Keratinocyte (primary cell): ENCODE measurements at regions not wholly inside any gene's neighbourhood (a gene's known extent, or its start where the extent isn't known, plus 50 kb on each side); places are given as distances from the start of the nearest gene placed in this dataset.
A peak's percentile ranks its signal among the peaks of the same experiment; 100 is the strongest.

Source experiments
- DNase-seq: peaks from one replicate; pipeline ENCODE4 v3.0.0-alpha.2; 2011; ENCODE audit warnings: low read depth, missing footprints, low spot score
- FAIRE-seq: peaks from 2 replicates; lab custom pipeline; 2011; peaks lifted over from hg19 to GRCh38; lab: Jason Lieb, UNC
- H2AFZ ChIP-seq: 2 replicates; pipeline ENCODE4 v1.6.0; 2012; ENCODE audit warnings: low read length, control low read depth, inconsistent platforms; ENCODE audit not compliant: control insufficient read depth
- H3K27ac ChIP-seq: 2 replicates; pipeline ENCODE4 v1.5.1; 2011; ENCODE audit warnings: low read length; ENCODE audit not compliant: control insufficient read depth, insufficient read depth
- H3K27me3 ChIP-seq: 3 replicates; pipeline ENCODE4 v1.6.0; 2011; ENCODE audit warnings: low read length; ENCODE audit not compliant: control insufficient read depth, insufficient read depth; ENCODE audit errors: extremely low read depth
- H3K36me3 ChIP-seq, 2 experiments: 2 replicates in 1 of 2; 3 replicates in 1 of 2; pipeline ENCODE4 v1.5.1; 2011; ENCODE audit warnings: low read length in 2 of 2, mild to moderate bottlenecking in 1 of 2; ENCODE audit not compliant: control insufficient read depth in 2 of 2, insufficient read depth in 2 of 2; ENCODE audit errors: extremely low read depth in 1 of 2
- H3K4me1 ChIP-seq: 3 replicates; pipeline ENCODE4 v1.5.1; 2011; ENCODE audit warnings: low read length; ENCODE audit not compliant: control insufficient read depth, insufficient read depth; ENCODE audit errors: extremely low read depth
- H3K4me2 ChIP-seq: 3 replicates; pipeline ENCODE4 v1.6.0; 2011; ENCODE audit warnings: low read depth, low read length; ENCODE audit not compliant: control insufficient read depth, insufficient read depth; ENCODE audit errors: extremely low read depth
- H3K4me3 ChIP-seq, 3 experiments: fragments of 200-600 bp in 1 of 3; sonication (generic) in 1 of 3; 2 replicates in 2 of 3; 3 replicates in 1 of 3; pipeline ENCODE4 v1.5.1; 2011 to 2016; ENCODE audit warnings: low read length in 3 of 3, mild to moderate bottlenecking in 3 of 3, control low read depth in 2 of 3, inconsistent platforms in 1 of 3, low read depth in 1 of 3, mixed read lengths in 1 of 3, mixed run types in 1 of 3, moderate library complexity in 1 of 3; ENCODE audit not compliant: control insufficient read depth in 2 of 3, insufficient read depth in 2 of 3; ENCODE audit errors: extremely low read depth in 1 of 3
- H3K79me2 ChIP-seq: 2 replicates; pipeline ENCODE4 v1.6.0; 2012; ENCODE audit warnings: low read length; ENCODE audit not compliant: control insufficient read depth, insufficient read depth
- H3K9ac ChIP-seq: 3 replicates; pipeline ENCODE4 v1.6.0; 2011; ENCODE audit warnings: low read length; ENCODE audit not compliant: control insufficient read depth, insufficient read depth; ENCODE audit errors: extremely low read depth
- H3K9me1 ChIP-seq: 3 replicates; pipeline ENCODE4 v1.6.0; 2011; ENCODE audit warnings: low read length; ENCODE audit not compliant: control insufficient read depth, insufficient read depth; ENCODE audit errors: extremely low read depth
- H3K9me3 ChIP-seq: 2 replicates; pipeline ENCODE4 v1.5.1; 2012; ENCODE audit warnings: low read depth, low read length; ENCODE audit not compliant: control insufficient read depth
- H4K20me1 ChIP-seq: 3 replicates; pipeline ENCODE4 v1.6.0; 2011; ENCODE audit warnings: low read length; ENCODE audit not compliant: control insufficient read depth, insufficient read depth; ENCODE audit errors: extremely low read depth
- CTCF ChIP-seq, 3 experiments: IDR thresholded peaks in 1 of 3; conservative IDR thresholded peaks in 1 of 3; optimal IDR thresholded peaks in 1 of 3; 2 replicates in 2 of 3; 3 replicates in 1 of 3; pipeline versions ENCODE3 to v1.5.1; 2011; ENCODE audit warnings: low read length in 3 of 3, mild to moderate bottlenecking in 3 of 3, moderate library complexity in 2 of 3, control low read depth in 1 of 3, inconsistent platforms in 1 of 3; ENCODE audit not compliant: insufficient read depth in 2 of 3; ENCODE audit errors: extremely low read depth in 1 of 3
- EZH2 ChIP-seq: IDR thresholded peaks from one replicate; pipeline ENCODE4 v1.6.1; 2012; ENCODE audit warnings: inconsistent platforms, mild to moderate bottlenecking, low read length, moderate library complexity
- dilution Hi-C: fragments of 300-500 bp; cut with MboI; formaldehyde crosslinking; loops from one replicate; pipeline ENCODE4 v1.7.0; 2020; ENCODE audit warnings: low sequenced_read_pairs; ENCODE audit not compliant: extremely low pct_ligation_motif_present

DNA sequence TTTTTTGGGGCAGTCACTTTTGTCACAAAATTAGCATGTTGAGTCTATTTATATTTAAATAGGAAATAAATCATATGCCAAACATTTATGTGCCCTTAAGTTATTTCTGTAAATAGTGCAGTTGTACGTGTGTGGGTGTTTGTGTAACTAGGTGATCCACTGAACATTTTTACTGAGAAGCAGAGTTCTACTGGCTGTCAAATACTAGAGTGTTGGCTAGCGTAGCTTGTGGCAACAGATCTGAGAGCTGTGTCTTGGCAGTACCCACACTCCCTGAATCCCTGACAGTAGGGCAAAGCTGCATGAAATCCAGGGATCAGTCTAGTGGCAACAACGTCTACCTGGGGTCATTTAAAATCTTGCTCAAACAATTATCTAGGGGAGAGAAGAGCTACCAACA lies 273.1 kb upstream of the SLC8A1 start:
- no peak overlapping the region for H3K4me3 ChIP-seq
- H3K79me2 ChIP-seq: no peaks in the 10 kb centered on the region
- H3K27me3 ChIP-seq: no peaks in the 10 kb centered on the region
- TF ChIP-seq CTCF (optimal IDR thresholded peaks at IDR 0.05 in 1 of 3, IDR thresholded peaks at IDR 0.05 in 1 of 3, conservative IDR thresholded peaks at IDR 0.05 in 1 of 3; ENCODE audit: extremely low read depth in 1 of 3, insufficient read depth in 2 of 3, low read length in 3 of 3) (no peak), EZH2 (no peak)
- dilution Hi-C loops: no loop called here
- DNase-seq (no peak), FAIRE-seq (no peak)
- no peaks in the 10 kb centered on the region for H4K20me1 ChIP-seq
- no peak overlapping the region for H3K27ac ChIP-seq
- H2AFZ ChIP-seq: peak overlapping the region; percentile 65
- peaks cover 9% of the 10 kb centered on the region for H3K4me1 ChIP-seq
- H3K4me2 ChIP-seq: no peak overlapping the region
- no peaks in the 10 kb centered on the region for H3K36me3 ChIP-seq
- no peaks in the 10 kb centered on the region for H3K9me3 ChIP-seq
- no peaks in the 10 kb centered on the region for H3K9me1 ChIP-seq
- H3K9ac ChIP-seq: no peak overlapping the region

- Histone ChIP-seq H2AFZ (no peak overlapping the region), H3K79me2 (no peaks in the 10 kb centered on the region), H4K20me1 (no peaks in the 10 kb centered on the region), H3K9me1 (no peaks in the 10 kb centered on the region), H3K4me3 (no peak overlapping the region), H3K36me3 (no peaks in the 10 kb centered on the region), H3K27me3 (no peaks in the 10 kb centered on the region), H3K27ac (no peak overlapping the region), H3K4me2 (no peak overlapping the region), H3K4me1 (peaks cover 9% of the 10 kb centered on the region), H3K9ac (no peak overlapping the region), H3K9me3 (no peaks in the 10 kb centered on the region)
- dilution Hi-C loops: no loop called here
- TF ChIP-seq EZH2 (no peak), CTCF (optimal IDR thresholded peaks at IDR 0.05 in 1 of 3, IDR thresholded peaks at IDR 0.05 in 1 of 3, conservative IDR thresholded peaks at IDR 0.05 in 1 of 3; ENCODE audit: extremely low read depth in 1 of 3, insufficient read depth in 2 of 3, low read length in 3 of 3) (no peak)
- DNase-seq: no peak
- FAIRE-seq: no peak
Observed at GRCh38 chr2:40725950-40726349, 274.1 kb upstream of the SLC8A1 start.
